Activated B cell treated with CpG ODN at 0.5 μM for 24 hours (primary cell): ENCODE measurements at regions not wholly inside any gene's neighbourhood (a gene's known extent, or its start where the extent isn't known, plus 50 kb on each side); places are given as distances from the start of the nearest gene placed in this dataset.
"Not testable (repeated sequence)": the region's sequence is repeated elsewhere in the genome, so short reads cannot be mapped to it uniquely, and the experiment has no call there.

ENCODE experiments used
- ATAC-seq: fragments of 200-7000 bp; cut with Tn5 transposase; one replicate; pipeline ENCODE4 v1.10.0; 2021; ENCODE audit warnings: low read depth, mild to moderate bottlenecking, moderate library complexity
- CTCF ChIA-PET: fragments of 350-600 bp; sonication (Branson Sonifier 250); formaldehyde crosslinking; loops from one replicate; lab custom pipeline; 2021; ENCODE audit warnings: antibody characterized with exemption; lab: Charles Lee
- POLR2A ChIA-PET: fragments of 350-600 bp; sonication (Branson Sonifier 250); formaldehyde crosslinking; loops from one replicate; lab custom pipeline; 2021; ENCODE audit warnings: antibody characterized with exemption; lab: Charles Lee
- DNase-seq: peaks from one replicate; pipeline ENCODE4 v3.0.0; 2022
- H3K27ac Mint-ChIP-seq: one replicate; pipeline ENCODE4 v1.8.0; 2020; ENCODE audit warnings: mixed read lengths
- H3K27me3 Mint-ChIP-seq: one replicate; pipeline ENCODE4 v1.8.0; 2021; ENCODE audit warnings: mixed read lengths
- H3K36me3 Mint-ChIP-seq: one replicate; pipeline ENCODE4 v1.8.0; 2021; ENCODE audit warnings: low read depth, mixed read lengths
- H3K4me1 Mint-ChIP-seq: one replicate; pipeline ENCODE4 v1.8.0; 2021; ENCODE audit warnings: mixed read lengths
- H3K4me3 Mint-ChIP-seq: one replicate; pipeline ENCODE4 v1.8.0; 2020; ENCODE audit warnings: mild to moderate bottlenecking, mixed read lengths
- H3K9me3 Mint-ChIP-seq: one replicate; pipeline ENCODE4 v1.8.0; 2020; ENCODE audit warnings: mixed read lengths
- CTCF ChIP-seq: fragments of 200-600 bp; IDR thresholded peaks from one replicate; pipeline ENCODE4 v1.8.0; 2022; ENCODE audit warnings: antibody characterized with exemption, mild to moderate bottlenecking
- intact Hi-C: fragments of 100-400 bp; cut with micrococcal nuclease; formaldehyde crosslinking; loops from one replicate; pipeline ENCODE4 v1.15.1; 2024

- ATAC-seq: no peak
- no peak for TF ChIP-seq CTCF
- H3K27ac Mint-ChIP-seq: no peak overlapping the region
- intact Hi-C loops: no loop called here
- peaks cover 3% of the 10 kb centered on the region for H3K9me3 Mint-ChIP-seq
- POLR2A ChIA-PET: no interaction called here
- no peak for DNase-seq
- CTCF ChIA-PET: no interaction called here
- H3K27me3 Mint-ChIP-seq: no peaks in the 10 kb centered on the region
- no peak overlapping the region for H3K4me3 Mint-ChIP-seq
- H3K36me3 Mint-ChIP-seq: no peaks in the 10 kb centered on the region
- H3K4me1 Mint-ChIP-seq: no peaks in the 10 kb centered on the region
These were observed 231.0 kb upstream of the SMIM30 start for GRCh38 chr7:113349339-113349738.

DNA sequence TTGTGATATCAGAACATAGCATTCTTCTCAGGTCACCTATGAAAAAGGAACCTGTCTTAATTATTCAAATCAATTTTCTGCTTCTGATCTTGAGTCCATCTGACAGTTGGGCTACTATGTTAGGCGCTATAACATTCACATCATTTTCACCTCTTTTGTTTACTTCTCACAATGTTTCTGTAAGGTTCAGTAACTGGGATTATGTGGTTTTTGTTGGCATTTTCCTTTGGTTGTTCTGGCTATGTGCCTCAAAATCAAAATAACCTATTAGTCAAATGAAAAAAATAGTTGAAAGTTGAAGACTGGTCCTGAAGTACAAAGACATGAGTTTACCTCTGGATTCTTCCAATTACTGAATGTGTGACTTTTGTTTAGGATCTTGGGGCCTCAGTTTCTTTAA lies 221.3 kb upstream of the SMIM30 start:
- H3K27me3 Mint-ChIP-seq: no peaks in the 10 kb centered on the region
- H3K4me3 Mint-ChIP-seq: no peak overlapping the region
- no peak overlapping the region for H3K27ac Mint-ChIP-seq
- intact Hi-C loops: no loop called here
- ATAC-seq (no peak), DNase-seq (no peak)
- H3K4me1 Mint-ChIP-seq: no peaks in the 10 kb centered on the region
- ChIA-PET POLR2A (no interaction called here), CTCF (no interaction called here)
- no peaks in the 10 kb centered on the region for H3K36me3 Mint-ChIP-seq
- no peak for TF ChIP-seq CTCF
- no peaks in the 10 kb centered on the region for H3K9me3 Mint-ChIP-seq

DNA sequence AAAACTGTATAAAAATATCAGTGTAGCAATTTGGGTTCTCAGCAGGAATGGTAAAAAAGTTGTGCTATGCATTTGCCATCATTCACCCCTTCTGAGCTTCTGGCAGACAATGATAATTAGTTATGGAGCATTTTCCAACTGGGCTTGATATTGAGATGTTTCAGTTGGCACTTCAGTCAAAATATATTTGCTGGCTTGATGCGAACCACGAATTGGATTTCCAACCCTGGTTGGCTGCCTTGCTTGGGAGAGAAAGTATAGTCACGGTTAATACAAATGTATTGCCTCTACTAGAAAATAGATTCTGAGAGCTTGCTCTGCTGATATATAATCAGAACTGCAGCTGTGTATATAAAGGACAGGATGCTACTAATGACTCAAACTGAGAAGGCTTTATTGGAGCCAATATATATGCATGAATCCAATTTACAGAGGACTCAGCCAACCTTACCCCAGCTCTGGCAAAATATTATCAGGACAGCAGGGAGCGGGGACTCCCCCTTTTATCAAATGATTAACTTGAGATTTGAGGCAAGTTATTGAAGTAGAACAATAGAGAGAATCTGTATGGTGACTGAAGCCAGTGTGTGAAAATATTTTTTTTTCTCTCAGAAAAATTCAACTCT lies 219.8 kb upstream of the SMIM30 start:
- intact Hi-C loops: no loop called here
- H3K4me1 Mint-ChIP-seq: no peaks in the 10 kb centered on the region
- TF ChIP-seq CTCF: no peak
- ATAC-seq (no peak), DNase-seq (no peak)
- H3K4me3 Mint-ChIP-seq: no peak overlapping the region
- H3K27ac Mint-ChIP-seq: no peak overlapping the region
- H3K27me3 Mint-ChIP-seq: no peaks in the 10 kb centered on the region
- POLR2A ChIA-PET: no interaction called here
- CTCF ChIA-PET: no interaction called here
- H3K36me3 Mint-ChIP-seq: no peaks in the 10 kb centered on the region
- no peaks in the 10 kb centered on the region for H3K9me3 Mint-ChIP-seq

DNA sequence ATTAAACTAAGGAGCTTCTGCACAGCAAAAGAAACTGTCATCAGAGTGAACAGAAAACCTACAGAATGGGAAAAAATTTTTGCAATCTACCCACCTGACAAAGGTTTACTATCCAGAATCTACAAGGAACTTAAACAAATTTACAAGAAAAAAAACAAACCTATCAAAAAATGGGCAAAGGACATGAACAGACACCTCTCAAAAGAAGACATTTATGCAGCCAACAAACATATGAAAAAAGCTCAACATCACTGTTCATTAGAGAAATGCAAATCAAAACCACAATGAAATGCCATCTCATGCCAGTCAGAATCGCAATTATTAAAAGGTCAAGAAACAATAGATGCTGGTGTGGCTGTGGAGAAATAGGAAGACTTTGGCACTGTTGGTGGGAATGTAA lies 218.5 kb upstream of the SMIM30 start:
- H3K27me3 Mint-ChIP-seq, DNase-seq, H3K4me1 Mint-ChIP-seq, H3K9me3 Mint-ChIP-seq, H3K4me3 Mint-ChIP-seq, intact Hi-C loops, H3K27ac Mint-ChIP-seq, ATAC-seq, POLR2A ChIA-PET, H3K36me3 Mint-ChIP-seq, CTCF ChIA-PET: not testable (repeated sequence)

- Mint-ChIP-seq H3K4me1 (no peaks in the 10 kb centered on the region), H3K36me3 (no peaks in the 10 kb centered on the region), H3K27me3 (no peaks in the 10 kb centered on the region), H3K9me3 (no peaks in the 10 kb centered on the region), H3K4me3 (no peak overlapping the region), H3K27ac (no peak overlapping the region)
- intact Hi-C loops: no loop called here
- no peak for ATAC-seq
- no peak for DNase-seq
- POLR2A ChIA-PET: no interaction called here
- CTCF ChIA-PET: no interaction called here
- TF ChIP-seq CTCF: no peak
These were observed 213.0 kb upstream of the SMIM30 start for GRCh38 chr7:113331155-113331898.
